K562 (cell line): ENCODE measurements at regions not wholly inside any gene's neighbourhood (a gene's known extent, or its start where the extent isn't known, plus 50 kb on each side); places are given as distances from the start of the nearest gene placed in this dataset.

ENCODE experiments used
- ATAC-seq: fragments of 200-7000 bp; cut with Tn5 transposase; 3 replicates; pipeline ENCODE4 v1.9.1; 2020; ENCODE audit warnings: moderate library complexity
- BruUV-seq: library from RNA; stranded (reverse); fragments of 400-500 nt; replicated peaks from 2 replicates; lab custom pipeline; 2021; lab: Mats Ljungman, UMichigan
- CTCF ChIA-PET: fragments of 300-600 bp; formaldehyde crosslinking; extraction: SDS; loops from one replicate; lab custom pipeline; 2021; ENCODE audit warnings: low intra/inter-chr PET ratio; lab: Yijun Ruan, JAX
- POLR2A ChIA-PET: fragments of 300-600, 350-650 bp; sonication (Branson Sonifier 250); formaldehyde crosslinking; extraction: SDS; loops from one replicate; lab custom pipeline; 2021; ENCODE audit warnings: antibody characterized with exemption, inconsistent platforms; lab: Yijun Ruan, JAX
- DNase-seq, 4 experiments: peaks; one replicate each; pipeline versions ENCODE4 v3.0.0 to v3.0.0-alpha.2; 2011 to 2018; ENCODE audit warnings: low spot score in 3 of 4, mixed read lengths in 3 of 4; ENCODE audit errors: extremely low read depth in 1 of 4
- FAIRE-seq: peaks from 2 replicates; lab custom pipeline; 2011; peaks lifted over from hg19 to GRCh38; lab: Jason Lieb, UNC
- H2AFZ ChIP-seq: 2 replicates; pipeline ENCODE4 v1.6.0; 2011; ENCODE audit warnings: low read depth, low read length, control low read depth, inconsistent platforms
- H3K27ac ChIP-seq: fragments of 200-600 bp; 3 replicates; pipeline ENCODE4 v1.8.0; 2011; ENCODE audit warnings: low read depth, mild to moderate bottlenecking, control low read depth, inconsistent platforms, low read length, moderate library complexity, mixed read lengths; ENCODE audit errors: extremely low read depth
- H3K27me3 ChIP-seq, 2 experiments: fragments of 300-600 bp in 1 of 2; 2 replicates in 1 of 2; 3 replicates in 1 of 2; pipeline versions ENCODE4 v1.6.0 to v1.8.0; 2011; ENCODE audit warnings: inconsistent platforms in 2 of 2, low read length in 2 of 2, mild to moderate bottlenecking in 1 of 2, mixed read lengths in 1 of 2, moderate library complexity in 1 of 2; ENCODE audit not compliant: control insufficient read depth in 2 of 2, insufficient read depth in 2 of 2
- H3K36me3 ChIP-seq: fragments of 300-600 bp; 3 replicates; pipeline ENCODE4 v1.8.0; 2011; ENCODE audit warnings: mild to moderate bottlenecking, low read length, inconsistent platforms; ENCODE audit not compliant: control insufficient read depth, insufficient read depth
- H3K4me1 ChIP-seq, 2 experiments: fragments of 200-600 bp in 1 of 2; replicated peaks in 1 of 2; 2 replicates in 1 of 2; 3 replicates in 1 of 2; pipeline versions ENCODE4 v1.5.1 to v1.8.0; 2011; ENCODE audit warnings: inconsistent platforms in 2 of 2, low read length in 2 of 2, mild to moderate bottlenecking in 1 of 2, mixed read lengths in 1 of 2, moderate library complexity in 1 of 2; ENCODE audit not compliant: control insufficient read depth in 2 of 2, insufficient read depth in 2 of 2
- H3K4me2 ChIP-seq: 2 replicates; pipeline ENCODE4 v1.6.1; 2011; ENCODE audit warnings: low read length, control low read depth, inconsistent platforms, mixed read lengths; ENCODE audit not compliant: insufficient read depth
- H3K4me3 ChIP-seq: fragments of 200-600 bp; sonication (generic), shearing (Covaris generic); 2 replicates; pipeline ENCODE4 v1.5.1; 2016; ENCODE audit warnings: control low read depth, inconsistent platforms
- H3K79me2 ChIP-seq: fragments of 200-600 bp; 3 replicates; pipeline ENCODE4 v1.8.0; 2011; ENCODE audit warnings: low read length, inconsistent platforms; ENCODE audit not compliant: control insufficient read depth, insufficient read depth
- H3K9ac ChIP-seq, 2 experiments: 2 replicates each; pipeline versions ENCODE4 v1.6.0 to v1.6.1; 2011; ENCODE audit warnings: low read depth in 2 of 2, low read length in 2 of 2, control low read depth in 1 of 2, inconsistent platforms in 1 of 2, mild to moderate bottlenecking in 1 of 2, mixed read lengths in 1 of 2; ENCODE audit not compliant: insufficient read depth in 1 of 2
- H3K9me1 ChIP-seq: one replicate; pipeline ENCODE4 v1.6.0; 2011; ENCODE audit warnings: inconsistent platforms, mild to moderate bottlenecking, low read length, moderate library complexity; ENCODE audit not compliant: control insufficient read depth, insufficient read depth
- H3K9me3 ChIP-seq: replicated peaks from 2 replicates; pipeline ENCODE4 v1.5.1; 2011; ENCODE audit warnings: low read depth, low read length, inconsistent platforms; ENCODE audit not compliant: control insufficient read depth, insufficient read depth
- H4K20me1 ChIP-seq: replicated peaks from 2 replicates; pipeline ENCODE4 v1.6.1; 2011; ENCODE audit warnings: low read length, inconsistent platforms, mixed read lengths; ENCODE audit not compliant: control insufficient read depth, insufficient read depth
- CBX2 ChIP-seq: fragments of 200-600 bp; sonication (generic); IDR thresholded peaks from one replicate; pipeline ENCODE4 v1.6.1; 2012; ENCODE audit warnings: mild to moderate bottlenecking, low read length, inconsistent platforms; ENCODE audit not compliant: insufficient read depth, poor library complexity, severe bottlenecking
- CCAR2 ChIP-seq: fragments of 200-400 bp; formaldehyde crosslinking; IDR thresholded peaks from 2 replicates; pipeline ENCODE4 v1.6.1; 2017; ENCODE audit warnings: mild to moderate bottlenecking, low read depth, low read length
- ETV6 ChIP-seq, 3 experiments: fragments of 150-350 bp in 1 of 3; sonication (generic) in 1 of 3; formaldehyde crosslinking in 1 of 3; IDR thresholded peaks; 2 replicates each; pipeline versions ENCODE4 v1.6.1 to v1.8.0; 2014 to 2022; ENCODE audit warnings: borderline replicate concordance in 2 of 3, low read depth in 2 of 3, antibody characterized with exemption in 1 of 3, low read length in 1 of 3, mild to moderate bottlenecking in 1 of 3, missing genetic modification reagents in 1 of 3
- FOS ChIP-seq: IDR thresholded peaks from 3 replicates; pipeline ENCODE4 v1.6.1; 2011; ENCODE audit not compliant: insufficient read length; ENCODE audit errors: extremely low read depth
- GTF2F1 ChIP-seq: IDR thresholded peaks from 2 replicates; pipeline ENCODE4 v1.6.1; 2011; ENCODE audit warnings: low read depth, low read length, improper control_type of control experiment
- RAD51 ChIP-seq: fragments of 450-650 bp; IDR thresholded peaks from 2 replicates; pipeline ENCODE4 v1.7.1; 2016; ENCODE audit warnings: low read depth, mild to moderate bottlenecking, borderline replicate concordance
- SAFB ChIP-seq: fragments of 200-400 bp; formaldehyde crosslinking; IDR thresholded peaks from 2 replicates; pipeline ENCODE4 v1.6.1; 2017; ENCODE audit warnings: low read depth, low read length, borderline replicate concordance
- SMARCE1 ChIP-seq: fragments of 450-650 bp; IDR thresholded peaks from 2 replicates; pipeline ENCODE4 v1.7.1; 2016; ENCODE audit warnings: mild to moderate bottlenecking
- TAF9B ChIP-seq: fragments of 450-650 bp; IDR thresholded peaks from 2 replicates; pipeline ENCODE4 v1.6.1; 2018; ENCODE audit warnings: mild to moderate bottlenecking; ENCODE audit not compliant: partially characterized antibody
- XRCC5 ChIP-seq: fragments of 200-400 bp; formaldehyde crosslinking; IDR thresholded peaks from 2 replicates; pipeline ENCODE4 v1.6.1; 2017; ENCODE audit warnings: low read depth, mild to moderate bottlenecking, low read length
- ZFP36 ChIP-seq: fragments of 150-350 bp; IDR thresholded peaks from 2 replicates; pipeline ENCODE4 v1.6.1; 2018; ENCODE audit warnings: low read length, low read depth; ENCODE audit not compliant: partially characterized antibody
- ZFPM2 ChIP-seq: fragments of 250-450 bp; sonication (Bioruptor Pico); IDR thresholded peaks from 2 replicates; pipeline ENCODE4 v1.5.1; 2022; ENCODE audit warnings: mild to moderate bottlenecking
- ZNF583 ChIP-seq: fragments of 250-450 bp; sonication (Bioruptor Pico); IDR thresholded peaks from 2 replicates; pipeline ENCODE4 v1.4.0; 2020
- ZSCAN29 ChIP-seq: fragments of 450-650 bp; IDR thresholded peaks from 2 replicates; pipeline ENCODE4 v1.6.1; 2017
- WGBS: fragments of 100-300 bp; shearing (Covaris generic); methylation state at CpG from one replicate; pipeline ENCODE4 v1.1.6; 2016; ENCODE audit warnings: low coverage, mixed read lengths; ENCODE audit not compliant: insufficient coverage; ENCODE audit errors: missing lambda C conversion rate; 5-methylcytosine and 5-hydroxymethylcytosine counted together
- in situ Hi-C: fragments of 300-500 bp; cut with MboI; formaldehyde crosslinking; loops from 4 replicates; pipeline ENCODE4 v1.15.0; 2018; ENCODE audit warnings: inconsistent platforms, mixed read lengths
- intact Hi-C: fragments of 100-400 bp; cut with micrococcal nuclease; formaldehyde crosslinking; loops from 2 replicates; pipeline ENCODE4 v1.14.2; 2022
- TF ChIP-seq, protein P1 (sequence below), 2 experiments: fragments of 150-350 bp in 1 of 2; IDR thresholded peaks; 2 replicates each; pipeline ENCODE4 v1.6.1; 2012 to 2016; ENCODE audit warnings: low read depth in 2 of 2, low read length in 2 of 2, mild to moderate bottlenecking in 1 of 2, moderate library complexity in 1 of 2
- TF ChIP-seq, protein P2 (sequence below): fragments of 450-650 bp; IDR thresholded peaks from 2 replicates; pipeline ENCODE4 v1.7.0; 2016; ENCODE audit warnings: borderline replicate concordance

DNA sequence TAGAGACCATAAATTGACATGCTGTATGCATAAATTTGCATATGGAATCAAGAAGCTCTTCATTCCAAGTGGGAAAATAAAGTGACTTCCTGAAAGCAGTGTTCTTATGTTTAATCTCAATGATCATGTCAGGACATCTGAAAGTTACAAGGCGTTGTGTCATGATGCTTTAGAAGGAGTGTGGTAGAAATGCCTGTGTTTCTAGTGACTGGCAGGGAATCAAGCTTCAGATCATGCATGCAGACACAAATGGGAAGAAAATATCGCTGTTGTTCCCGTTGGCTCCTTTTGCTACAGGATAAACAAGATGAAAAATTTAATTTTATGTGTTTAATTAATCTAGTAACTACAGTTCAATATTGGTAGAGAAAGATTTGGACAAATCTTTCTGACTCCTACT is 298.1 kb upstream of the SYT1 start:
- no peak for FAIRE-seq
- no peak overlapping the region for H3K4me2 ChIP-seq
- no peaks in the 10 kb centered on the region for H3K79me2 ChIP-seq
- H3K9ac ChIP-seq, result no peak overlapping the region
- no peaks in the 10 kb centered on the region for H3K27me3 ChIP-seq
- no peaks in the 10 kb centered on the region for H3K36me3 ChIP-seq
- no peak overlapping the region for H3K27ac ChIP-seq
- no peak for DNase-seq
- no peak for ATAC-seq
- no peaks in the 10 kb centered on the region for H3K4me1 ChIP-seq
- BruUV-seq, result no TSS peak
- CTCF ChIA-PET, result no interaction called here
- TF ChIP-seq, protein P1, sequence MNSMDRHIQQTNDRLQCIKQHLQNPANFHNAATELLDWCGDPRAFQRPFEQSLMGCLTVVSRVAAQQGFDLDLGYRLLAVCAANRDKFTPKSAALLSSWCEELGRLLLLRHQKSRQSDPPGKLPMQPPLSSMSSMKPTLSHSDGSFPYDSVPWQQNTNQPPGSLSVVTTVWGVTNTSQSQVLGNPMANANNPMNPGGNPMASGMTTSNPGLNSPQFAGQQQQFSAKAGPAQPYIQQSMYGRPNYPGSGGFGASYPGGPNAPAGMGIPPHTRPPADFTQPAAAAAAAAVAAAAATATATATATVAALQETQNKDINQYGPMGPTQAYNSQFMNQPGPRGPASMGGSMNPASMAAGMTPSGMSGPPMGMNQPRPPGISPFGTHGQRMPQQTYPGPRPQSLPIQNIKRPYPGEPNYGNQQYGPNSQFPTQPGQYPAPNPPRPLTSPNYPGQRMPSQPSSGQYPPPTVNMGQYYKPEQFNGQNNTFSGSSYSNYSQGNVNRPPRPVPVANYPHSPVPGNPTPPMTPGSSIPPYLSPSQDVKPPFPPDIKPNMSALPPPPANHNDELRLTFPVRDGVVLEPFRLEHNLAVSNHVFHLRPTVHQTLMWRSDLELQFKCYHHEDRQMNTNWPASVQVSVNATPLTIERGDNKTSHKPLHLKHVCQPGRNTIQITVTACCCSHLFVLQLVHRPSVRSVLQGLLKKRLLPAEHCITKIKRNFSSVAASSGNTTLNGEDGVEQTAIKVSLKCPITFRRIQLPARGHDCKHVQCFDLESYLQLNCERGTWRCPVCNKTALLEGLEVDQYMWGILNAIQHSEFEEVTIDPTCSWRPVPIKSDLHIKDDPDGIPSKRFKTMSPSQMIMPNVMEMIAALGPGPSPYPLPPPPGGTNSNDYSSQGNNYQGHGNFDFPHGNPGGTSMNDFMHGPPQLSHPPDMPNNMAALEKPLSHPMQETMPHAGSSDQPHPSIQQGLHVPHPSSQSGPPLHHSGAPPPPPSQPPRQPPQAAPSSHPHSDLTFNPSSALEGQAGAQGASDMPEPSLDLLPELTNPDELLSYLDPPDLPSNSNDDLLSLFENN (IDR thresholded peaks at IDR 0.05; ENCODE audit: low read depth in 2 of 2, low read length in 2 of 2), result no peak
- TF ChIP-seq SAFB (no peak), SMARCE1 (no peak), ZSCAN29 (no peak), FOS (no peak), ZFP36 (no peak), TAF9B (no peak), XRCC5 (no peak), ETV6 (IDR thresholded peaks at IDR 0.05; ENCODE audit: borderline replicate concordance in 1 of 2, low read depth in 2 of 2, low read length in 1 of 2) (no peak), ETV6 (CRISPR knock-in tag; IDR thresholded peaks at IDR 0.05; ENCODE audit: borderline replicate concordance) (no peak), CCAR2 (no peak), CBX2 (no peak), ZNF583 (CRISPR knock-in tag) (no peak), RAD51 (no peak), ZFPM2 (CRISPR knock-in tag) (no peak), GTF2F1 (no peak)
- TF ChIP-seq, protein P2, sequence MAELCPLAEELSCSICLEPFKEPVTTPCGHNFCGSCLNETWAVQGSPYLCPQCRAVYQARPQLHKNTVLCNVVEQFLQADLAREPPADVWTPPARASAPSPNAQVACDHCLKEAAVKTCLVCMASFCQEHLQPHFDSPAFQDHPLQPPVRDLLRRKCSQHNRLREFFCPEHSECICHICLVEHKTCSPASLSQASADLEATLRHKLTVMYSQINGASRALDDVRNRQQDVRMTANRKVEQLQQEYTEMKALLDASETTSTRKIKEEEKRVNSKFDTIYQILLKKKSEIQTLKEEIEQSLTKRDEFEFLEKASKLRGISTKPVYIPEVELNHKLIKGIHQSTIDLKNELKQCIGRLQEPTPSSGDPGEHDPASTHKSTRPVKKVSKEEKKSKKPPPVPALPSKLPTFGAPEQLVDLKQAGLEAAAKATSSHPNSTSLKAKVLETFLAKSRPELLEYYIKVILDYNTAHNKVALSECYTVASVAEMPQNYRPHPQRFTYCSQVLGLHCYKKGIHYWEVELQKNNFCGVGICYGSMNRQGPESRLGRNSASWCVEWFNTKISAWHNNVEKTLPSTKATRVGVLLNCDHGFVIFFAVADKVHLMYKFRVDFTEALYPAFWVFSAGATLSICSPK, result no peak
- H3K9me3 ChIP-seq, result no peaks in the 10 kb centered on the region
- no peak overlapping the region for H3K4me3 ChIP-seq
- in situ Hi-C loops, result no loop called here
- no peak overlapping the region for H2AFZ ChIP-seq
- POLR2A ChIA-PET, result no interaction called here
- no peaks in the 10 kb centered on the region for H4K20me1 ChIP-seq
- 2% methylated on average over 3 of the region's 3 CpGs for WGBS
- intact Hi-C loops, result no loop called here
- no peaks in the 10 kb centered on the region for H3K9me1 ChIP-seq
